DND-41 (cell line): ENCODE measurements at regions not wholly inside any gene's neighbourhood (a gene's known extent, or its start where the extent isn't known, plus 50 kb on each side); places are given as distances from the start of the nearest gene placed in this dataset.

Source experiments
- EZH2 ChIP-seq: IDR thresholded peaks from 3 replicates; pipeline ENCODE4 v1.6.1; 2012; ENCODE audit warnings: borderline replicate concordance, low read depth, mild to moderate bottlenecking, moderate library complexity, low read length, inconsistent platforms; ENCODE audit not compliant: severe bottlenecking
- TF ChIP-seq, protein P1 (sequence below): IDR thresholded peaks from 2 replicates; pipeline ENCODE4 v1.5.1; 2012; ENCODE audit warnings: borderline replicate concordance, low read length, moderate library complexity, mild to moderate bottlenecking; ENCODE audit not compliant: poor library complexity, severe bottlenecking; ENCODE audit errors: extremely low read depth

GRCh38 chr11:30089921-30090320, 73.1 kb upstream of the KCNA4 start:
- TF ChIP-seq, protein P1, sequence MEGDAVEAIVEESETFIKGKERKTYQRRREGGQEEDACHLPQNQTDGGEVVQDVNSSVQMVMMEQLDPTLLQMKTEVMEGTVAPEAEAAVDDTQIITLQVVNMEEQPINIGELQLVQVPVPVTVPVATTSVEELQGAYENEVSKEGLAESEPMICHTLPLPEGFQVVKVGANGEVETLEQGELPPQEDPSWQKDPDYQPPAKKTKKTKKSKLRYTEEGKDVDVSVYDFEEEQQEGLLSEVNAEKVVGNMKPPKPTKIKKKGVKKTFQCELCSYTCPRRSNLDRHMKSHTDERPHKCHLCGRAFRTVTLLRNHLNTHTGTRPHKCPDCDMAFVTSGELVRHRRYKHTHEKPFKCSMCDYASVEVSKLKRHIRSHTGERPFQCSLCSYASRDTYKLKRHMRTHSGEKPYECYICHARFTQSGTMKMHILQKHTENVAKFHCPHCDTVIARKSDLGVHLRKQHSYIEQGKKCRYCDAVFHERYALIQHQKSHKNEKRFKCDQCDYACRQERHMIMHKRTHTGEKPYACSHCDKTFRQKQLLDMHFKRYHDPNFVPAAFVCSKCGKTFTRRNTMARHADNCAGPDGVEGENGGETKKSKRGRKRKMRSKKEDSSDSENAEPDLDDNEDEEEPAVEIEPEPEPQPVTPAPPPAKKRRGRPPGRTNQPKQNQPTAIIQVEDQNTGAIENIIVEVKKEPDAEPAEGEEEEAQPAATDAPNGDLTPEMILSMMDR, result no peak
- no peak for TF ChIP-seq EZH2
